ENCODE measurements at regions not wholly inside any gene's neighbourhood (a gene's known extent, or its start where the extent isn't known, plus 50 kb on each side); places are given as distances from the start of the nearest gene placed in this dataset.

- no peak overlapping the region for H3K27ac Mint-ChIP-seq
- H3K36me3 Mint-ChIP-seq (ENCODE audit: low read depth): no peaks in the 10 kb centered on the region
- peaks cover 4% of the 10 kb centered on the region for H3K27me3 Mint-ChIP-seq (ENCODE audit: low read depth, poor library complexity)
- no peak for TF ChIP-seq CTCF (IDR thresholded peaks at IDR 0.05)
- H3K4me3 Mint-ChIP-seq: no peak overlapping the region
- no peaks in the 10 kb centered on the region for H3K4me1 Mint-ChIP-seq
- DNase-seq: no peak
- H3K9me3 Mint-ChIP-seq: peaks cover 17% of the 10 kb centered on the region
Measured at GRCh38 chr2:194616334-194616733, 1040.7 kb upstream of the SLC39A10 start.

GRCh38 chr2:194610297-194610696, 1046.7 kb upstream of the SLC39A10 start:
- TF ChIP-seq CTCF (IDR thresholded peaks at IDR 0.05): no peak
- Mint-ChIP-seq H3K9me3 (peaks cover 50% of the 10 kb centered on the region), H3K4me1 (no peaks in the 10 kb centered on the region), H3K36me3 (ENCODE audit: low read depth) (no peaks in the 10 kb centered on the region), H3K27me3 (ENCODE audit: low read depth, poor library complexity) (no peaks in the 10 kb centered on the region), H3K4me3 (no peak overlapping the region), H3K27ac (no peak overlapping the region)
- no peak for DNase-seq

- Mint-ChIP-seq H3K4me1 (no peaks in the 10 kb centered on the region), H3K27ac (no peak overlapping the region), H3K4me3 (no peak overlapping the region), H3K27me3 (ENCODE audit: low read depth, poor library complexity) (no peaks in the 10 kb centered on the region), H3K9me3 (peaks cover 29% of the 10 kb centered on the region), H3K36me3 (ENCODE audit: low read depth) (no peaks in the 10 kb centered on the region)
- TF ChIP-seq CTCF (IDR thresholded peaks at IDR 0.05): no peak
- DNase-seq: no peak
Measured at GRCh38 chr2:194603429-194603828, 1053.6 kb upstream of the SLC39A10 start.

GRCh38 chr2:194602750-194603149, 1054.3 kb upstream of the SLC39A10 start:
- DNase-seq: no peak
- Mint-ChIP-seq H3K9me3 (peaks cover 28% of the 10 kb centered on the region), H3K27ac (no peak overlapping the region), H3K27me3 (ENCODE audit: low read depth, poor library complexity) (no peaks in the 10 kb centered on the region), H3K4me1 (no peaks in the 10 kb centered on the region), H3K36me3 (ENCODE audit: low read depth) (no peaks in the 10 kb centered on the region), H3K4me3 (no peak overlapping the region)
- no peak for TF ChIP-seq CTCF (IDR thresholded peaks at IDR 0.05)

- H3K4me3 Mint-ChIP-seq: no peak overlapping the region
- H3K27ac Mint-ChIP-seq: no peak overlapping the region
- TF ChIP-seq CTCF (IDR thresholded peaks at IDR 0.05): no peak
- no peaks in the 10 kb centered on the region for H3K4me1 Mint-ChIP-seq
- H3K36me3 Mint-ChIP-seq (ENCODE audit: low read depth): no peaks in the 10 kb centered on the region
- no peaks in the 10 kb centered on the region for H3K27me3 Mint-ChIP-seq (ENCODE audit: low read depth, poor library complexity)
- no peaks in the 10 kb centered on the region for H3K9me3 Mint-ChIP-seq
- no peak for DNase-seq
Measured at GRCh38 chr2:194591192-194591591, 1065.8 kb upstream of the SLC39A10 start.

- H3K9me3 Mint-ChIP-seq: no peaks in the 10 kb centered on the region
- no peak overlapping the region for H3K4me3 Mint-ChIP-seq
- no peak for DNase-seq
- no peak for TF ChIP-seq CTCF (IDR thresholded peaks at IDR 0.05)
- no peaks in the 10 kb centered on the region for H3K27me3 Mint-ChIP-seq (ENCODE audit: low read depth, poor library complexity)
- no peak overlapping the region for H3K27ac Mint-ChIP-seq
- no peaks in the 10 kb centered on the region for H3K36me3 Mint-ChIP-seq (ENCODE audit: low read depth)
- no peaks in the 10 kb centered on the region for H3K4me1 Mint-ChIP-seq
Measured at GRCh38 chr2:194587739-194588270, 1069.2 kb upstream of the SLC39A10 start.
